AG08395 (cell line): ENCODE measurements at regions not wholly inside any gene's neighbourhood (a gene's known extent, or its start where the extent isn't known, plus 50 kb on each side); places are given as distances from the start of the nearest gene placed in this dataset.
"Not testable (repeated sequence)": the region's sequence is repeated elsewhere in the genome, so short reads cannot be mapped to it uniquely, and the experiment has no call there.

Source experiments
- DNase-seq: peaks from one replicate; pipeline ENCODE4 v3.0.0; 2012; ENCODE audit warnings: mixed read lengths, low spot score

- DNase-seq: not testable (repeated sequence)
These were observed 357.9 kb upstream of the DEFB115 start for GRCh38 chr20:30899370-30900079.

DNA sequence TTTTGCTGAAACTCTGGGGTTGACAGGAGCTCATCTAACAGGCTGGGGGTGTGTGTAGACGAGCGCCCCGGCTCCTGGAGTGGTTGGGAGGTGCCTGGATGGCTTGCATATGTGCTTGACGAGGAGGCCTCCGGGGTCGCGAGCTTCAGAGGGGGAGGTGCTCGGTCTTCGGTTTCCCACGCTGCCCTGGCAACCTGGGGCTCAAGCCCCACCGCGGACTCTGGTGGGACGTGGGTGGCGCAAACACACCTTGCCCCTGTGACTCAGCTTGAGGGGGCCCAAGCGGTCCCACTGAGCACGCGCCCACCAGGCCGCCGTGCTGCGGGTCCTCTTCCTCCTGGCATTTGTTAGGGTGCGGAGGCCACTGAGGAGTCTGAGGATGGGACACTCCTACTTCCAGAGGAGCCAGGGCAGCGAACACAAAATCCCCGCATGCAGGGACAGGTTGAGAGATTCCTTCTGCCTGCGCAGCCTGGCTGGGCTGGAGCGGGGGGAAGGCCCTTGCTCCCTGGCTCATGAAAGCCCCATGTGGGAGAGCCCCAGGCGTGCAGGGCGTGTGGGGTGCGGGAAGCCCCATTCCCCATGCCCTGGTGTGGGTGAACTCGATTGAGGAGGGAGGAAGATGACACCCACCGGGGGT, 357.3 kb upstream of the DEFB115 start:
- DNase-seq: not testable (repeated sequence)

- DNase-seq: not testable (repeated sequence)
These were observed 352.2 kb upstream of the DEFB115 start for GRCh38 chr20:30905231-30905630.

- DNase-seq: no peak
These were observed 346.3 kb upstream of the DEFB115 start for GRCh38 chr20:30910937-30911725.

GRCh38 chr20:30911832-30912660, 345.4 kb upstream of the DEFB115 start:
- not testable (repeated sequence) for DNase-seq

GRCh38 chr20:30912661-30913026, 344.8 kb upstream of the DEFB115 start:
- not testable (repeated sequence) for DNase-seq

GRCh38 chr20:30916404-30916803, 341.1 kb upstream of the DEFB115 start:
- DNase-seq: not testable (repeated sequence)

- DNase-seq: no peak
These were observed 337.8 kb upstream of the DEFB115 start for GRCh38 chr20:30919514-30920188.

GRCh38 chr20:30921286-30922071, 336.0 kb upstream of the DEFB115 start:
- DNase-seq: no peak

DNA sequence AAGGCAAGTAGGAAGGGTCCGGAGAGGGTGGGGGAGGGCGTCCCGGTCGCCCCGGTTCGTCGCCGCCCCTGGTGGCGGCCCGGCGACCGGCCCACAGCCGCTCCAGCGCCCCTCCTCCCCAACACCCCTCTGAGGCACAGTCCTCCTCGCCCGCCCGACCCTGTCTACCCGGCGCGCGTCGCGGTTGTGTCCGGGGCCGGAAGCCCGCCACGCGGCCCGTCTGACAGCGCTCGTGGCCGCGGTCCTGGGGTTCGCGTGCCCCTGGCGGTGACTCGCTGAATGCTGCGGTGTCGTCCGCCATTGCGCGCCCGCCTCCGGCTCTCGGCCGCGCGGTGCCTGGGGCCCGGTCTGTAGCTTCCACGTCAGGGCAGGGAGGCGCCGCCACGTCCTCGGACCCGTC, 335.3 kb upstream of the DEFB115 start:
- no peak for DNase-seq

GRCh38 chr20:30937790-30938189, 319.7 kb upstream of the DEFB115 start:
- DNase-seq: no peak

DNA sequence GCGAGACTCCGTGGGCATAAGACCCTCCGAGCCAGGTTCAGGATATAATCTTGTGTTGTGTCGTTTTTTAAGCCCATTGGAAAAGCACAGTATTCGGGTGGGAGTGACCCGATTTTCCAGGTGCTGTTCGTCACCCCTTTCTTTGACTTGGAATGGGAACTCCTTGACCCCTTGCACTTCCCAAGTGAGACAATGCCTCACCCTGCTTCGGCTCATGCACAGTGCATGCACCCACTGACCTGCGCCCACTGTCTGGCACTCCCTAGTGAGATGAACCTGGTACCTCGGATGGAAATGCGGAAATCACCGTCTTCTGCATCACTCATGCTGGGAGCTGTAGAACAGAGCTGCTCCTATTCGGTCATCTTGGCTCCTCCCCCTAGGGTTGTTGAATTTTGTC, 307.7 kb upstream of the DEFB115 start:
- DNase-seq: no peak

GRCh38 chr20:30951088-30951487, 306.4 kb upstream of the DEFB115 start:
- not testable (repeated sequence) for DNase-seq

DNA sequence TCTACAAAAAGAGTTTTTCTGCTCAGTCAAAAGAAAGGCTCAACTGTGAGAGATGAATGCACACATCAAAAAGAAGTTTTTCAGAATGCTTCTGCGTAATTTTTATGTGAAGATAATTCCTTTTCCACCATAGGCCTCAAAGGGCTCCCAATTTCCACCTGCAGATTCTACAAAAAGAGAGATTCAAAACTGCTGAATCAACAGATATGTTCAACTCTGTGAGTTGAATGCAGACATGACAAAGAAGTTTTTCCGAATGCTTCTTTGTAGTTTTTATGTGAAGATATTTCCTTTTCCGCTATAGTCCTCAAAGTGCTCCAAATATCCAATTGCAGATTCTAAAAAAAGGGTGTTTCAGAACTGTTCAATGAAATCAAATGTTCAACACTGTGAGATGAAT, 300.8 kb upstream of the DEFB115 start:
- not testable (repeated sequence) for DNase-seq

DNA sequence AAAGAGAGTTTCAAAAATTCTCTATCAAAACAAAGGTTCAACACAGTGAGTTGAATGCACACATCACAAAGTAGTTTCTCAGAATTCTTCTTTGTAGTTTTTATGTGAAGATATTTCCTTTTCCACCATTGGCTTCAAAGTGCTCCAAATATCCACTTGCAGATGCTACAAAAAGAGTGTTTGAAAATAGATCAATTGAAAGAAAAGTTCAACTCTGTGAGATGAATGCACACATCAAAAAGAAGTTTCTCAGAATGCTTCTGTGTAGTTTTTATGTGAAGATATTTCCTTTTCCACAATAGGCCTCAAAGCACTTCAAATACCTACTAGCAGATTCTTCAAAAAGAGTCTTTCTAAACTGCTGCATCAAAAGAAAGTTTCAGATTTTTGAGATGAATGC, 298.3 kb upstream of the DEFB115 start:
- not testable (repeated sequence) for DNase-seq

DNA sequence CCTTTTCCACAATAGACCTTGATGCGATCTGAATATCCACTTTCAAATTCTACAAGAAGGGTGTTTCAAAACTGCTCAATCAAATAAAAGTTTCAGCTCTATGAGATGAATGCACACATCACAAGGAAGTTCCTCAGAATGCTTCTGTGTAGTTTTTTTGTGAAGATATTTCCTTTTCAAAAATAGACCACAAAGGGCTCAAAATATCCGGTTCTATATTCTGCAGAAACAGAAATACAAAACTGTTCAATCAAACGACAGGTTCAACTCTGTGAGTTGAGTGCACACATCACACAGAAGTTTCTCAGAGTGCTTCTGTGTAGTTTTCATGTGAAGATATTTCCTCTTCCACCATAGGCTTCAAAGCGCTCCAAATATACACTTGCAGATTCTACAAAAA, 293.9 kb upstream of the DEFB115 start:
- DNase-seq: peak; percentile 0

- not testable (repeated sequence) for DNase-seq
These were observed 281.6 kb upstream of the DEFB115 start for GRCh38 chr20:30975859-30976258.

GRCh38 chr20:30985386-30985785, 272.1 kb upstream of the DEFB115 start:
- DNase-seq: no peak
